IPS DF 19.7 (cell line): ENCODE measurements at regions not wholly inside any gene's neighbourhood (a gene's known extent, or its start where the extent isn't known, plus 50 kb on each side); places are given as distances from the start of the nearest gene placed in this dataset.
"Not testable (repeated sequence)": the region's sequence is repeated elsewhere in the genome, so short reads cannot be mapped to it uniquely, and the experiment has no call there.

Experiments
- DNase-seq: peaks from one replicate; pipeline ENCODE4 v3.0.0-alpha.2; 2013; ENCODE audit warnings: low read depth, low spot score

GRCh38 chr9:24351258-24351657 lies 194.4 kb downstream of the IZUMO3 start:
- no peak for DNase-seq

DNA sequence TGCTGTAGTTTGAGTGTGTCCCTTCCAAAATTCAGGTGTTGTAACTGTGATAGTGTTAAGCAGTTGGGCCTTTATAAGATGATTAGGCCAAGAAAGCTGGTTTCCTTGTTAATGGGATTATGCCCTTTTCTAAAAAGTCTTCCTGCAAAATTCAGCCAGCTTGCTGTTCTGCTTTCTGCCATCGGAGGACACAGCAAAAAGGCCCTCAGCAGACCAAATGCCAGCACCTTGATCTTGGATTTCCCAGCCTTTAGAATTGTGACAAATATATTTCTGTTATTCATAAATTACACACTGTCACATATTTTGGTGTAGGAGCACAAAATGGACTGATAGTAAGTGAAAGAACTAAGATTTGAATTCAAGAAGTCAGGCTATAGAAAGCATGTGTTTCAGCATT lies 203.2 kb downstream of the IZUMO3 start:
- DNase-seq: no peak

DNA sequence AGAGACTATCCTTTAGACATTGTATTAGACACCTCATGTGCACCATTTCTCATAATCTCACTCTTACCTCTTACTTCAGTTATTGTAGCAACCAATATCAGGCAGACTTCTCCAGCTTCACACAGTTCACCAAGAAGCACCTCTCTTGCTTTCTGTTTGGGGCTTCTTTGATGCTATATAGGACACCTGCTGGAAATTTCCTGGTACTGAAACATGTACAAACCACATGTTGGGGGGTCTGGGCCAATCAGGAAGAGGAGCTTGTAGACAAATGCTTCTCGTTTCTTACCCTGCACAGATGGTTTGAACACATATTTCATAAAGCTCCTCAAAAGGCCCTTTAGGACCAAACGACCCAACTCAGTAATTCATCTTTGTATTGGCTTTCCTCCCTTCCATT lies 212.1 kb downstream of the IZUMO3 start:
- no peak for DNase-seq

DNA sequence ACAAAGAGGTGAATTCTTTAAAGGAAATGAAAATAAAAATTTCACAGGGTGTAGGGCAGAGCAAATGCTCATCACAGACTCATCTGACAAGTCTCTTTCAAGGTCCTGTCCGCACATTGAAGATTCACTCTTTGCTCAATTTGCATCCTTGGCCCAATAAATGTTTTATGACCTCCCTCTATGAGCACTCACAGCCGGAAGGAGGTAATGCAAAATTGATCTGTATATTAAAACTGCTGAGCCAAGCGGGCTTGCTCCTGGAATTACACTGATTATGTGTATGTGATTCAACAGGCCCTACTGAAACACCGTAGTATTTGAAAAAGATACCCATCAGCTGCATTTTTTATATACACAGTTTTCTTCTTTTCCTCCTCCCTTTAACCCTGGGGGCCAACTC lies 246.8 kb downstream of the IZUMO3 start:
- DNase-seq: no peak

DNA sequence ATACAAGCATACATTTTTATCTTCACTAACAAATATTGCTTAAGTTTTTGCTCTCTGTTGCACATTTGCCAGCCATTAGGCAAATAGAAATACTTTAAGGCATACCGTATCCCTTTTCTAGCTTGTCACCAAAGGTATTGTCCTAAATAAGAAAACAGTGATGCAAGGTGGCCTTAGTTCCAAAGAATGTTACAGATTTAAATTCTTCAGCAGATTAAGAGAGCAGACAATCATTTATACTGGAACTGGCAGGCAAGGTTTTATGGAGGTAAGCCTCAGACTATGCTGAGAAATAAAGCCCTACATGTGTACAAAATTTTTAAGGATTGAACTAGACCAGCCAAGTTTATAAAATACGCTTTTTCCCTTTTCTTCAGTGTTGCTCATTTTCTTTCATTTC lies 247.8 kb downstream of the IZUMO3 start:
- no peak for DNase-seq

DNA sequence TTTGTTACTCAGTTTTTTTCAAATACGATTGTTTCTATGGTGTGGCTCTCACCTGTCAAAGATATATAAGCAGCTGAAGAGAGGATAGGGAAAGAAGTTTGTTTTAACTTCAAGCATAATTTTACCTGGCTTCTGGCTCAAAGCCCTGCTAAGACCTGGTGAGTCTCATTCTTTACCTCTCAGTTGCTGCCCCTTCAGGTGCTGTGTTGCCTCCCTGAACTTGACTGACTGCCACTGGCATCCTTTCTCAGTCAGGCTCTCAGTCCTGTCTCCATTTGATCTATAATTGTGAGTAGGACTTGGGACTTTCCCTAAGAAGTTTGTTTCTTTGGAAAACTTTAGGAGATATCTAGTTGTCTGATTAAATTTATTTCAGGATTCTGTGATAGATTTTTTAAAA lies 249.6 kb downstream of the IZUMO3 start:
- DNase-seq: no peak

DNA sequence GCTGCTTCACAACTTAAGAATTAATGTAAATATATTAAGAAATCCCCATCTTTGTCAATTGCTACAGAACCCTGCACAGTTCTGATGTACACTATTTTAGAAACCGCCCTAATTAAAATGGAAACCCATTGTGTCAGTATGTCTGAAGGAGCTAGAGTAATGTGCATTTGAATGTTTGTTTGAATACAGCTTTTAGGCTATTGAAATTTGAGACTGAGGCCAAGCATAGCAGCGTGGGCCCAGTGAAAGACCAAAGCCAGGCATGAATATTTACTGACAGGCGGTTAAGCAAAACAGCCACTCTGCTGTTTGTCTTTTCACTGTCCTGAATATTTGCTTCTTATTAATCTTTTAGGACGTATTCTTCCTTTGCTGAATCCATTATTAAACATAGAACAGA lies 252.3 kb downstream of the IZUMO3 start:
- DNase-seq: no peak

GRCh38 chr9:24286761-24287160 lies 258.9 kb downstream of the IZUMO3 start:
- DNase-seq: no peak

DNA sequence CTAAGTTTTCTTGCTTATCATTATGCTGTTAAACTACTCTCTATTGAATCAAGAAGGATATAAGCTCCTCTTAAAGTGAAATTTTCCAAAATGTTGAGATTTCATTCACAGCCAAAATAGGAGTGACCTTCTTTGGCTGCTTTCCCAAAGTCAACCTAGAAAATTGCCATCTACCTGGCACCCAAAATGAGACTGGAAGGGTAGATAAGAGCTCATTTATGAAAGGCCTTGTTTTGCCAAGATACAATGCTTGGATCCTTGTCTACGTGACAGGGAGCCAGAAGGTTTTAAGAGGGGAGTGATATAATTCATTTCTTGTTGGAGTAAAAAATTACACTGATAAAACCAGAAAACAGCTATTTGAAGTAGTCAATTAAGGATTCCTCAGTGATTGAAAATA lies 287.1 kb downstream of the IZUMO3 start:
- no peak for DNase-seq

GRCh38 chr9:24257726-24258125 lies 288.0 kb downstream of the IZUMO3 start:
- DNase-seq: no peak

DNA sequence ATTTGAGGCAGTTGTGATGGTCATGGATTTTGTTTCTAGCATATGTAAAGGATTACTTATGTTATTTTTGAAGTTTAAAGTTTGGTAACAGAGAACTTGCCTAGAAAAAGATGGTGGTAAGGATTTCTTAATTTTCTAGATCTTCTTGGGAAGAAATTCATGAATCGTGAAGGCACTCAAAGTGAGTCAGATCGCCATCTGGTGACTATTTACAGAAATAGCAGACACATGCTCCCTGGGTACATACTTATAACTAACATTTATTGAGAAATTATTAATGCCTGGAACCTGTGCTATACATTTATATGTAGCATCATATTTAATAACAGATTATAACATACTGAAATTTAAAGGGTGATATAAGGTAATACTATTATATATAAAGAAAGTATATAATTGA lies 299.7 kb downstream of the IZUMO3 start:
- no peak for DNase-seq

GRCh38 chr9:24242576-24242975 lies 303.1 kb downstream of the IZUMO3 start:
- DNase-seq: no peak

GRCh38 chr9:24218656-24219055 lies 327.0 kb downstream of the IZUMO3 start:
- no peak for DNase-seq

DNA sequence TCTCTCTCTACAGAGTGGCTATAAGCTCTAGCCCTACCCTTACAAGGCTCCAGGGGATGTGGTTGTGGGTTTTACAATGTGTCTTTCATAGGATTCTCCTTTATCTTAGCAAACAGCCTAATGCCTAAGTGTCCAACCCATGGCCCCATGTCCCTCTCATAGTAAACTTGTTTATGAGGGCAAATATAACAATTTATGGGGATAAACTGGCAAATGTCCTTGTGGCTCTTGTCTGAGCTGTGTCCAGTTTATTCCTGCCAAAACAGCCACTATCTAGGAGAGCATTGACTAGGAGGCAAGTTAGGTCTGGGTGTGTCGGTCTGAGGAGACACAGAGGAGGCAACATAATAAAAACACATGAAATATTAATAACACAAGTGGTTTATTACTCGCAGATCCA lies 335.1 kb downstream of the IZUMO3 start:
- DNase-seq: no peak

DNA sequence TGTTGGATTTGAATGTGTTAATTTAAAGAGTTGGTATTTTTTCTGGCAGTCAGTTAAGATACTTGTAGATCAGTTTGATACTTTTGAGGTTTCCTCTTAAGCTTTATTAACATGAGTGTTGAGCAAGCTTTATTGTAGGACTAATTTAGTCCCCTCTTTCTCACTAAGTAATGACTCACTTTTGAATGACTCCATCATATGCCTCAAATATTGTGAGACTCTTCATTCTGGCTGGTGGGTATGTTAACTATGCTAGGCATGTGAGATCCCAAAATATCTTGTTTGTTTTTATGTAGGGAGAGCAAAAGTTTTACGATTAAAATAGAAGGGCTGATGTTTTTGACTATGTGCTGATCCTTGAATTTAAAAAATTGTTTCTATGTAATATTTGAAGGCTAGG lies 355.7 kb downstream of the IZUMO3 start:
- no peak for DNase-seq

DNA sequence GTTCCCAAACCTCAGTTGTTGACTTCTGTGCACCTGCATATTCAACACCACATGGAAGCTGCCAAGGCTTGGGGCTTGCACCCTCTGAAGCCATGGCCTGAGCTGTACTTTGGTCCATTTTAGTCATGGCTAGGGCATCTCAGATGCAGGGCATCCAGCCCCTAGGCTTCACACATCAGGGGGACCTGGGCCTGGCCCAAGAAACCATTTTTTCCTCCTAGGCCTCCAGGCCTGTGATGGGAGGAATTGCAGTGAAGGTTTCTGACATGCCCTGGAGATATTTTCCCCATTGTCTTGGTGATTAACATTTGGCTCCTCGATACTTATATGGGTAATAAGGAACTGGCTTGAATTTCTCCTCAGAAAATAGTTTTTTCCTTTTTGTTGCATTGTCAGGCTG lies 354.5 kb upstream of the ELAVL2 start:
- DNase-seq: not testable (repeated sequence)

DNA sequence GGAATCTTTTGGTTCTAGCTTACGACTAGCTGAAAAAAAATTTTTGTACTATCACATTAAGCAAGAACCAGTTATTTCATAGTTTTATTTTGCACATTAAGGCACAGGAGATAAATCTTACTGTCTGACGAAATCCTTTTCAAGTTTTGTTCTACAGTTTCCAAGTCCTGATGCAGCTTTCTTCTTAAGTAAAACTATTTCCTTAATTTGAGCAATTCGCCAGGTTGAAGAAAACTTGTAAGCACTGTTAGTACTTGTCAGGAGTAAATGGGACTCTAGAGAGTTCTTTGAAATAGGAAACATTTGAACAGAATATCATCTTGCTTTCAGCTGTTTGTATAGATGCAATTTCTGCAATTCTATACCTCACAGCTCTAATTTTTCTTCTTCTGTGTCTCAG lies 318.8 kb upstream of the ELAVL2 start:
- no peak for DNase-seq

GRCh38 chr9:24135072-24135471 lies 309.0 kb upstream of the ELAVL2 start:
- DNase-seq: not testable (repeated sequence)

DNA sequence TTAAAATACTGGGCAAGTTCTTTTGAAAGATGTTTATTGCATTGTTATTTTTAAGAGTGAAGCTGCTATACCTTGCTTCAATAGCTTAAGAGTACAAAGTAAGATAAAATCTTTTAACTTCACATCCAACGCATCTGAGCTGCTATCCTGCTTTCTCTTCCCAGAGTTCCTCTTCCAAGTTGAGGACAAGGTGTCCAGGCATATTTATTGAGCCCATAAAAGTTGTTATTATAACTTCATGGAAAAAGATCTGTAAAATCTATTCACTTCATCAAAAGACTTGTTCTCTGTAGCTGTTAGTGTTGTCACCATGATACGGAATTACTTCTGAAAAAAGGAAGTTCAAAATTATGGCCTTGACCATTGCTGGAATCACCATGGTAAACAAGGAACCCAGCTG lies 306.2 kb upstream of the ELAVL2 start:
- no peak for DNase-seq

GRCh38 chr9:24127519-24127918 lies 301.5 kb upstream of the ELAVL2 start:
- DNase-seq: no peak

GRCh38 chr9:24118190-24118589 lies 292.1 kb upstream of the ELAVL2 start:
- DNase-seq: no peak

GRCh38 chr9:24096756-24097155 lies 270.7 kb upstream of the ELAVL2 start:
- DNase-seq: no peak

DNA sequence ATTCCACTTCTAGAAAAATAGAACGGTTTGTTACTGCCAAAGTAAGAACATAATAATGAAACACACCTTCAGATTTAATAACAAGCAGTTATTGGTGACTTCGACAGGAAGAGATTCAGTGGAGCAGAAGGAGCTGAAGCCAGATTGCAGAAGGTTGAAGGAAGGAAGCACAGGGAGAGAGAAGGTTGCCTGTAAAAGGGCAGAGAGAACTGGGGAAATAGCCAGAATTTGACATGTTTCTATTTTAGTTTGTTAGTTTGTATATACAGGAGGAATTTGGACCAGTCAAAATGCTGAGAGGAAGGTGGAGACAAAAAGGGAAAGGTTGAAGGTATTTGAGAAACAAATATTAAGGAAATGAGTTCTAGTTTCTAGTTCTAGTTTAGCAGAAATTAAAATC lies 269.2 kb upstream of the ELAVL2 start:
- no peak for DNase-seq

DNA sequence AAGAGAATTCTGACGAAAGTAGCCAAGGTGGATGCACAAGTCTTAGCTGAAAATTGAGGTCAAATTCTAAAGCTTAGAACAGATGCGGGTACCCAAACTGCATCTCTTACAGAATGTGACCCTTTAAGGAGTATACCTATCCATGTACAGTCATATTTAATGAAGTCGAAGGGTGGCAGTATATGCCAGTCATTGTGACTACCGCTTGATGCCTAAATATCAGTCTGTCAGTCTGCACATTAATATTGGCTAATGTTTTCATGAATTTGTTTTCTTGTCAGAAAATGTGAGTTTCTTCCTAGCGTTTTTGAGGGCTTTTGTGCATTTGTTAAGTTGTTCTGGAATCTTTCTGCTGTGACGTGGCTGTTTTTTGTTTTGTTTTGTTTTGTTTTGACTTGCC lies 264.5 kb upstream of the ELAVL2 start:
- DNase-seq: no peak

GRCh38 chr9:24073666-24074065 lies 247.6 kb upstream of the ELAVL2 start:
- no peak for DNase-seq
